ENCODE measurements at regions not wholly inside any gene's neighbourhood (a gene's known extent, or its start where the extent isn't known, plus 50 kb on each side); places are given as distances from the start of the nearest gene placed in this dataset.
A peak's percentile ranks its signal among the peaks of the same experiment; 100 is the strongest.

DNA sequence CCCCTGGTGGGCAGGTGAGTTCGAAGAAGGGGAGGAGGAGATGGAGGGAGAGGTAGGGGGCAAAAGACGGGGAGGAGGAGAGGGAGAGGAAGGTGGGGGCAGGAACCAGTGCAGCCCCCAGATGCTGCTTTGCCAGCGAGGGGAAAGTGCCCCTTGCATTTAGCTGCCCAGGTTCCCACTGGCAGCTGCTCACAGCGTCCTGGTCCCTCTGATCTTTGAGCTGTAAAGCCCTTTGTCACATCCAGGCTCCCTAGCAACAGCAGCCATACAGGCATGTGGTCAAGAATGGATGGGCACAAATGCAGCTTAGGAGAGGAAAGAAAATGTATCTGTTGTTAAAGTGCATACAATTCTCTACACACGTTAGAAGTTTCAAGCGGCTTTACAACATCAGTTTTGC, 160.9 kb downstream of the CD83 start:
- H3K36me3 Mint-ChIP-seq, result no peaks in the 10 kb centered on the region
- no peaks in the 10 kb centered on the region for H3K9me3 Mint-ChIP-seq (ENCODE audit: low read depth)
- ATAC-seq (no peak), DNase-seq (no peak)
- H3K27ac Mint-ChIP-seq, result no peak overlapping the region
- peaks cover 26% of the 10 kb centered on the region for H3K4me1 Mint-ChIP-seq
- H3K4me3 Mint-ChIP-seq, result no peak overlapping the region
- H3K27me3 Mint-ChIP-seq, result no peaks in the 10 kb centered on the region
- CTCF ChIA-PET, result interaction anchor here (0.9 kb wide), 1 partner anchor 67 kb away, joined by 3 read pairs; no protein-coding TSS in a partner anchor

DNA sequence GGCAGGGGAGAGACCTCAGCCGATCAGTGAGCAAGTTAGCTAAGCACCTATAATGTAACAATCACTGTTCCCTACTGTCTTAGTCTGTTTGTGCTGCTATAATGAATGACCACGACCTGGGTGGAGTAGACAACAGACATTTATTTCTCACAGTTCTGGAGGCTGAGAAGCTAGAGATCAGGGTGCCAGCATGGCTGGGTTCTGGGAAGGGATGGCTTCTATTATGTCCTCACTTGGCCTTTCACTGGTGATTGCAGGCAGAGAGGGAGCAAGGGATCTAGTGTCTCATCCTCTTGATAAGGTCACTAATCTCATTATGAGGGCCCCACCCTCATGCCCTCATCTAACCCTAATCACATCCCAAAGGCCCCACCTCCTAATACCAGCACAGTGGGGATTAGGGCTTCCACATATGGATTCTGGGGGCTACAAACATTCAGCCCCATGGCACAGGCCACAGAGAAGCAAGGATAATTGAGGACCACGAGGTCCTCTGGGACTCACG, 162.5 kb downstream of the CD83 start:
- CTCF ChIA-PET, result no interaction called here
- DNase-seq (no peak), ATAC-seq (no peak)
- Mint-ChIP-seq H3K4me1 (peaks cover 26% of the 10 kb centered on the region), H3K27me3 (no peaks in the 10 kb centered on the region), H3K36me3 (no peaks in the 10 kb centered on the region), H3K4me3 (no peak overlapping the region), H3K9me3 (ENCODE audit: low read depth) (no peaks in the 10 kb centered on the region), H3K27ac (no peak overlapping the region)

DNA sequence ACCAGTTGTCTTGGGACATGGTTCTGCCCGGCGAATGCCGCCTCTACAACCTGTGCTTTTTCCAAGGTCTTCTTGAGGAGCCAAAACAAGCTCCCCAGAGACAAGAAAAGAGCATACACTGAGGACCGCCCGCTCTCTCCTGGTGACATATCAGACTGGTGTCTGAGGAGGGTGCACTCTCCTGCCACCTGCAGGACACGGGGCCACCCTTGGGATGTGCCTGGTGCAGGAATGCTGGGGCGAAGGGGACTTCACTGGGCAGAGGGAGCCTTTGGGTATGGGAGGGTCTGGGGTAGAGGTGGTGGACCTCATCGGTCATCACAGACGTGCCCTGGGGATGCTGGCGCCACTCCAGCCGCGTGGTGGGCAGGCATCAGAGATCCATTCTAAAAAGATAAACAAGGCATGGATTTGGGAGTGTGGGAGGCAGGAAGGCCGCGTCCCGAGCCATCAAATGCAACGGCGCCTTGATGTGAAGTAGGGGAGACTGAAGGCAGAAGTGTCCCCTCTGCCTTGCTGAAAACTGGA, 163.3 kb downstream of the CD83 start:
- CTCF ChIA-PET, result no interaction called here
- Mint-ChIP-seq H3K36me3 (no peaks in the 10 kb centered on the region), H3K4me3 (no peak overlapping the region), H3K9me3 (ENCODE audit: low read depth) (no peaks in the 10 kb centered on the region), H3K27ac (no peak overlapping the region), H3K27me3 (no peaks in the 10 kb centered on the region), H3K4me1 (peaks cover 20% of the 10 kb centered on the region)
- ATAC-seq (no peak), DNase-seq (no peak)

DNA sequence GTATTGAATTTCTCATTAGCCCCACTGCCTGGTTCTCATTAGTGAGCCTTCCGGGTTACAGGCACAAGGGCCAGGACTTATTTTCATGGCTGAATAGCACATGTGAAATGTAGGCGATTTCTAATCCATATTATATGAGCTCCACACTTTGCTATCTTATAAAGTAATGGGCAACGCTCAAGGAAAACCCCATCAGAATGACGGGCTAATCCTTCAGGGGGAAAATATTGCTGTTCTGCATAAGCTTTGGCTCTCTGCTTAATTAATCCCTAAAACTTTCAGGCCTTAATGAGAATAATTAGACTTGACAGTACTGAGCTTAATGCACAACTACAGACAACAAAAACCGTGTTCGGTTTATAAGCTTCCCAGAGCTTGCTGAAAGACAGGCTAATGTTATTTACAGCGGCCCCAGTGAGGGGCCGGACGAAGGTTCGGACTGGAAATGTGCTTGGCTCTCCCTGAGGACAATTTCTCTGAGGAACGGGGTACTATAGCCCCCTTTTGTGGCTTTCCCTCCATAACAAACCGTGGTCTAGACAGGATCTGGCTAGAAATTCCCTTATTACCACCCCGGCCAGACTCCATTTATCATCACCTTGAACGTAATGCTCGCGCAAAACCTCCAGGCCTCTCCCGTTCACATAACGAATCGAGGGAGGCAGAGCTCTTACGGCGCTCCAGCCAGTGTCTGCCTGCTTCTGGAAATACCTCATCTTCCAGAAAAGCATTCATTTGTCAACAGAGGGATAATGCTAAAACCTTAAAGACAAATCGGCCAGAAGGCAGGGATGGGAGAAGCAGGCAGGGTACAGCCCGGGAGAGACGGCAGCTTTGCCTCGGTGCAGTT, 164.5 kb downstream of the CD83 start:
- Mint-ChIP-seq H3K9me3 (ENCODE audit: low read depth) (no peaks in the 10 kb centered on the region), H3K27me3 (no peaks in the 10 kb centered on the region), H3K27ac (no peak overlapping the region), H3K36me3 (no peaks in the 10 kb centered on the region), H3K4me1 (peaks cover 9% of the 10 kb centered on the region), H3K4me3 (no peak overlapping the region)
- ATAC-seq, result no peak
- no peak for DNase-seq
- CTCF ChIA-PET, result interaction anchor here (1.0 kb wide), 1 partner anchor 70 kb away, joined by 3 read pairs; no protein-coding TSS in a partner anchor

DNA sequence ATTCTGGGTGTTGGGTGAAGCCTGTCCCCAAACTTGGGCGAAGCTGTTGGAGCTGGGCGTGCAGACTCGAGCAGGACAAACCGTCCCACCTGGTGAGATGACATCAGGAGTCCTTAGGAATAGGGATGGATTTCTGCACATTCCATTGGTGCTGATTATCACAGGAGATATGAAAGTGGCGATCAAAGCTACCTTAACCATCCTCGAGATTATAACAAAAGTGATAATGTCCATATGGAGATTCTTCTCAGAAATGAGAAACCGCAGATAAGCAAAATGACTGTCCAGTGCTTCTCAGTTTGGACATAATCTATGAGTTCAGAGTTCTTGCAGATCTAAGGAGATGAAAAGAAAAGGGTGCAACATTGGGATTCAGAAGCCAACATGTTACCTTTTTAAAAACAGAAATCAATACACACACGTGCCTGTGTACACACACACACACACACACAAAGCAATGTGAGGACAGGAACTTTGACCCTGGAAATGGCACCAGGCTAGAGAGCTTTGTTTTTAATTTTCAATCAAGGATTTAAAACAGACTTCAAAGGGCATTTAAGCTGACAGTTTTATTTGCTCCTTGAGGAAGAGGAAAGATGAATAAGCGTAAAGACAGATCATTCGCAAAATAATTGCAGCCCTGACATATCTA, 165.4 kb downstream of the CD83 start:
- no peaks in the 10 kb centered on the region for H3K9me3 Mint-ChIP-seq (ENCODE audit: low read depth)
- ATAC-seq, result no peak
- H3K27ac Mint-ChIP-seq, result no peak overlapping the region
- no peak overlapping the region for H3K4me3 Mint-ChIP-seq
- H3K36me3 Mint-ChIP-seq, result no peaks in the 10 kb centered on the region
- CTCF ChIA-PET, result interaction anchor here (1.0 kb wide), 1 partner anchor 71 kb away, joined by 3 read pairs; no protein-coding TSS in a partner anchor
- no peaks in the 10 kb centered on the region for H3K4me1 Mint-ChIP-seq
- DNase-seq, result no peak
- peaks cover 2% of the 10 kb centered on the region for H3K27me3 Mint-ChIP-seq

DNA sequence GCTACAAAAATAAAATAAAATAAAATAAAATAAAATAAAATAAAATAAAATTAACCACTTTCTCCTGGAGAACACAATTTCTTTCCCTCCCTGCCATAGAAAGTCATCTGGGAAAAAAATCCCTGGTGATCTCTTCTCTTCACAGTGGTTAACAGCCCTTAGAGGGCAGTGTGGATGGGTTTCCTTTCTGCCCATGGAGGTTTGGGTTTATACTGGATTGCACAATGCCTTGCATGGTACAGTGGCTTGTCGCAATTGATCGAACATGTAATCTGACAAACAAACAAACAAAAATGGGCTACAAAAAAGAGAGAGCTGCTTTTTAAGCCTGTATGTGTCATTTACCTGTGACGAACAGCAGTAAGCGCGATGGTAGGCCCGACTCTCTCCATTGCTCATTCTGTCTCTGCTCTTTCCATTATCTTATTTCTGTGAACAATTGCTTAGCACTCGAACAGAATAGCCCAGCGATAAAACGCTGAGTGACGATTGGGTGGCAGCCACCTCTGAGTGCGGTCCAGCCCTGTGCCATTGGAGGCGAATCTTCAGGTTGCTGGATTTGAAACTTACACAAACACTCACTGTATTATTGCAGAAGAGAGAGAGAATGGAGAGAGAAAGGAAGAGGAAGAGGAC, 166.1 kb downstream of the CD83 start:
- H3K9me3 Mint-ChIP-seq (ENCODE audit: low read depth), result no peaks in the 10 kb centered on the region
- no peak overlapping the region for H3K4me3 Mint-ChIP-seq
- ATAC-seq, result no peak
- CTCF ChIA-PET, result no interaction called here
- H3K36me3 Mint-ChIP-seq, result peaks cover 1% of the 10 kb centered on the region
- H3K27ac Mint-ChIP-seq, result no peak overlapping the region
- no peaks in the 10 kb centered on the region for H3K4me1 Mint-ChIP-seq
- DNase-seq, result no peak
- peaks cover 5% of the 10 kb centered on the region for H3K27me3 Mint-ChIP-seq

DNA sequence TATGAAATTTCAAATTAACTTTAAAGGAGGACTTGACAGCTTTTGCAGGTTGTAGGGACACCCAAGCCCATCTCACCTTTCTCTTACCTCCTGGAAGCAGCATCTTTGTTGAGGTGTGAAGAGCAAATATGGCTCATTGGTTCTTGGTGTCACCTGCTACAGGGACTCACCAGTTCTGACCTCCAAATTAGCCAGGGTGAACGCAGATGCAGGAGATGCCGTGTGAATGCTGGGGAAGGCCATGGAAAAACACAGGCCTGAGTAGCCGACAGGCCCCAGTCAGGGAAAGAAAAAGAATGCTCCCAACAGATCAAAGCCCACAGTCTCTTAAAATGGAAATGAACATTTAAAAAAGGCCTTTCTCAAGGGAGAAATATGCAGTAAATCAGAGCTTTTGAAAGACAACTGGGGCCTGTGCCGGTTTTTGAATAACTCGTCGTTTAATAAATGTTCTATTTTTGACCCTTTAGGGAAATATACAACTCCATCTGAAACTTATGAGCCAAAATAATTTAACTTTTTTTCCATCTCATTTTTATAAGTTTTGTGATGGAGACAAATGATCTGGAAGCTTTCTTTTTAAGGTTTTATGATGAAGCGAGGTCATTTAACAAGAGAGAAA, 167.5 kb downstream of the CD83 start:
- CTCF ChIA-PET, result no interaction called here
- H3K27me3 Mint-ChIP-seq, result peaks cover 7% of the 10 kb centered on the region
- peaks cover 4% of the 10 kb centered on the region for H3K36me3 Mint-ChIP-seq
- DNase-seq (no peak), ATAC-seq (no peak)
- H3K4me3 Mint-ChIP-seq, result no peak overlapping the region
- peaks cover 7% of the 10 kb centered on the region for H3K4me1 Mint-ChIP-seq
- no peaks in the 10 kb centered on the region for H3K9me3 Mint-ChIP-seq (ENCODE audit: low read depth)
- no peak overlapping the region for H3K27ac Mint-ChIP-seq

DNA sequence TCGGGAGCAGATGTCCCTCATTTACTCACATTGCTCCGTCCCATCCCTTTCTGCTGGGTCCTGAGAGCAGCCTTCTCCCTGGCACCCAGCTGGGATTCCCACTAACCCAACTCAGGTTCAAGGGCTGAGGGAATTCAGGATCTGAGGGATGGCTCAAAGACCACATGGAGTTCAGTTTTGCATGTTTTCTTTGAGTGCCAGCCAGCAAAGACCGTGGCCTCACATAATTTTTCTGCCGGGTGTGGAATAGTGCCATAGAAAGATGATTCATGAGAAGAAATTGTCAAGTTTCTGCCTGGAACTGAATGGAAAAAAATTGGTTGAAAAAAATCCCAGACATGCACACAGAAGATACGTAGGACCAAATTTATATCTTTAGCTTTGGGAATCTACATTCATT, 168.6 kb downstream of the CD83 start:
- CTCF ChIA-PET, result no interaction called here
- peaks cover 7% of the 10 kb centered on the region for H3K27me3 Mint-ChIP-seq
- H3K36me3 Mint-ChIP-seq, result peaks cover 4% of the 10 kb centered on the region
- no peaks in the 10 kb centered on the region for H3K9me3 Mint-ChIP-seq (ENCODE audit: low read depth)
- ATAC-seq, result no peak
- no peak for DNase-seq
- no peak overlapping the region for H3K27ac Mint-ChIP-seq
- no peak overlapping the region for H3K4me3 Mint-ChIP-seq
- H3K4me1 Mint-ChIP-seq, result peaks cover 17% of the 10 kb centered on the region

DNA sequence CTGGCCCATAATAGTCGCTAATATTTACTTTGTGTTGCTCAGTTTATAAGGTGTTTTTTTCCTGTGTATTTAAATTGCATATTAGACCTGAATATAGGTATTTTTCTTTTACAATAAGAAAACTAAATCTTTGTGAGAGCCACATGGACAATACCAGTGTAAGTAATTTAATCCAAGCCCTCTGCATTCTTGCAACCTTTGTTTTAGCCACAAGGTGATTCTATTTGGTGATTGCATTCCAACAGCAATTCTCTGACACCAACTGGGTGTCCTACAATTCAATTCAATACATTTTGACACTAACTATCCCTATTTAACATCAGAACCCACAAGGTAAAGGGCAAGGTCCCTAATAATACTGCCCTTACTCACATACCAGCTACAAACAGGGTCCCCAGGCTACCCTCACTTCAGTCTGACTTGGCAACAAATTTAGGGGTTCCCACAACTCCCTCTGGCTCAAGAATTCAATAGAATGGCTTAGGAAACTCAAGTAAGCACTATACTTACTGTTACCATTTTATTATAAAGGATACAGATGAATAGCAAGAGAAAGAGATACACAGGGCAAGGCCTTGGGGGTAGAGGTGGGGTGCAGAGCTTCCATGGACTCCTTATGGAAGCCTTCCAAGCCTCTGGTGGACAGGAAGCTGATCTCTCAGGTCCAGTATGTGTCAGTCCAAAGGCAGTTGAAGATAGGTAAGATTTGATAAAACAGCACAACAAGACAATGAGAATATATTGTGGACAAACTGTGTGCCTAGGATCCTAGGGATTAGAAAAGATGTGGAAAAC, 169.3 kb downstream of the CD83 start:
- no peak overlapping the region for H3K27ac Mint-ChIP-seq
- no peak for DNase-seq
- H3K36me3 Mint-ChIP-seq, result peaks cover 4% of the 10 kb centered on the region
- peaks cover 17% of the 10 kb centered on the region for H3K4me1 Mint-ChIP-seq
- ATAC-seq, result no peak
- H3K27me3 Mint-ChIP-seq, result peaks cover 7% of the 10 kb centered on the region
- no peak overlapping the region for H3K4me3 Mint-ChIP-seq
- CTCF ChIA-PET, result no interaction called here
- no peaks in the 10 kb centered on the region for H3K9me3 Mint-ChIP-seq (ENCODE audit: low read depth)

DNA sequence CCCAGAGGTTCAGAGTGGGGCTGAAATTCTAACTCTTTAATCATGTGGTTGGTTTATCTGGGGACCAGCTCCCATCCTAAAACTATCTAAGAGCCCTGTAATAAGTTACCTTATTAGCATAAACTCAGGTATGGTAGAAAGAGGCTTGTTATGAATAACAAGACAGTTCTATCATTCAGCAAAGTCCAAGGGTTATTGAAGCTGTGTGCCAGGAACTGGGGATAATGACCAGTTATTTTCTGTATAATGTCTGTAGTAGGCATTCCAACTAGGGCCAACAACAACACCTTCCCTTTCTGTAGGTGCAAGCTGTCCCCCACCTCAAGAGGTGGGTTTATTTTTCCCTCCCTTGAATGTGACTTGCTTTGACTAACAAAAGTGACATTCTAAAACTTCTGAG, 170.1 kb downstream of the CD83 start:
- H3K27me3 Mint-ChIP-seq, result peaks cover 11% of the 10 kb centered on the region
- H3K4me3 Mint-ChIP-seq, result no peak overlapping the region
- no peak for ATAC-seq
- no peaks in the 10 kb centered on the region for H3K9me3 Mint-ChIP-seq (ENCODE audit: low read depth)
- no peak overlapping the region for H3K27ac Mint-ChIP-seq
- no peak for DNase-seq
- H3K36me3 Mint-ChIP-seq, result peaks cover 4% of the 10 kb centered on the region
- CTCF ChIA-PET, result no interaction called here
- H3K4me1 Mint-ChIP-seq, result peaks cover 17% of the 10 kb centered on the region

DNA sequence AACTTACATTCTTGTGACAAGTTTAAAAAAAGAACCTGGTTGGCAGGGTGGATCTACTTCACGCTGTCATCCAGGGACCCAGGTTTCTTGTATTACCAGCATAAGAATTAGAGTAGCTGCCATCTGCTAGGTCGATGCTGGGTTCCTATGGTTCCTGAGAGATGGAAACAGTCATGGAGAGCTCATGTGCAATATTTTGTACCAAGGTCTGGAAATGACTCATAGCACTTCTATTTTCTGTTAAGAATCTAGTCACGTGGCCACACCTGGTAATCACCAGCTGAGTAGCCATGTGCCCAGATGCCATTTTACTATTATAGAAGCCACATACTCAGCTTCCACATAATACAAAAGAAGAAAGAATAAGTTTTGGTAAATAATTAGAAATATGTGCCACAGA, 171.3 kb downstream of the CD83 start:
- H3K9me3 Mint-ChIP-seq (ENCODE audit: low read depth), result no peaks in the 10 kb centered on the region
- CTCF ChIA-PET, result interaction anchor here (1.3 kb wide), 1 partner anchor 347 kb away, joined by 3 read pairs; no protein-coding TSS in a partner anchor
- peaks cover 4% of the 10 kb centered on the region for H3K36me3 Mint-ChIP-seq
- H3K27me3 Mint-ChIP-seq, result peaks cover 11% of the 10 kb centered on the region
- no peak overlapping the region for H3K27ac Mint-ChIP-seq
- H3K4me3 Mint-ChIP-seq, result no peak overlapping the region
- peaks cover 17% of the 10 kb centered on the region for H3K4me1 Mint-ChIP-seq
- ATAC-seq (no peak), DNase-seq (no peak)

DNA sequence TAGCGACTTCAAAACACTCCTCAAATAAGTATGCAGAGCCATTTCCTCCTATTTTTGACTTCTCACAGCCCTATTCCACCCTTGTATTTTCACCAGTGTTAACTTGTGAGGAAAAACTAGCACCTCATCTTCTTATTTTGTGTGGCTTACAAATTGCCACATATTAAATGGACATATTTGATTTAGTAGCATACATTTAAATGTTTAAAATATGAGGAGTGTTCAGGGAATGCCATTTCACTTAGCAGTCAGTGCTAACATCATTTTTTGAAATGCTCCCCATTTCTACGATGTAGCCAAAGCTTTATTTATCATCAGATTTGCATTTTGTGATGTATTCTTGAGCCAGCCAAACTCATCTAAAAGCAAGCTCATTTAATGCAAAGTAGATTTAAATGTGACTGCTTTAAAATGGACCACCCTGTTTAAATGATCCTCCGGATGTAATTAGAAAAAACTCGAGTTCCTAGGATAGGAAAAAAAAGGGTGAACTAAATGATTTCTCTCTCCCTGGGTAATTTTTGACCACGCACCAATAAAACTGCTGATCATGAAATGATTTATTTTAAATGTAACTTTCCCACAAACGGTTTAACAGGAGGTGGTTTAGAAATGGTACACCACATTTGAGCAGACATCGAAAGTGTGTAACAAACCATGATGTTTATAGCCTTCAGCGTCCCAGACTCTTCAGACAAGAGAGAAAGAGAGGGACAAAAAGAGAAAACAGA, 172.6 kb downstream of the CD83 start:
- ATAC-seq, result peak; percentile 33
- peak overlapping the region; percentile 0 for H3K27ac Mint-ChIP-seq
- peaks cover 4% of the 10 kb centered on the region for H3K36me3 Mint-ChIP-seq
- no peaks in the 10 kb centered on the region for H3K9me3 Mint-ChIP-seq (ENCODE audit: low read depth)
- H3K27me3 Mint-ChIP-seq, result peaks cover 11% of the 10 kb centered on the region
- no peak for DNase-seq
- CTCF ChIA-PET, result interaction anchor here (1.2 kb wide), 1 partner anchor 104 kb away, joined by 3 read pairs; no protein-coding TSS in a partner anchor
- peaks cover 17% of the 10 kb centered on the region for H3K4me1 Mint-ChIP-seq
- no peak overlapping the region for H3K4me3 Mint-ChIP-seq
